Activated CD8-positive, alpha-beta T cell treated with anti-CD3 and anti-CD28 coated beads for 36 hours (primary cell): ENCODE measurements at regions not wholly inside any gene's neighbourhood (a gene's known extent, or its start where the extent isn't known, plus 50 kb on each side); places are given as distances from the start of the nearest gene placed in this dataset.

Experiments
- ATAC-seq: fragments of 200-7000 bp; cut with Tn5 transposase; one replicate; pipeline ENCODE4 v1.10.0; 2021; ENCODE audit warnings: mild to moderate bottlenecking, moderate library complexity
- CTCF ChIA-PET: fragments of 350-600 bp; sonication (Branson Sonifier 250); formaldehyde crosslinking; loops from one replicate; lab custom pipeline; 2021; ENCODE audit warnings: antibody characterized with exemption; lab: Charles Lee
- POLR2A ChIA-PET: fragments of 350-600 bp; sonication (Branson Sonifier 250); formaldehyde crosslinking; loops from one replicate; lab custom pipeline; 2021; ENCODE audit warnings: antibody characterized with exemption; lab: Charles Lee
- DNase-seq: peaks from one replicate; pipeline ENCODE4 v3.0.0-alpha.2; 2020
- H3K27ac Mint-ChIP-seq: one replicate; pipeline ENCODE4 v1.8.0; 2021; ENCODE audit warnings: mild to moderate bottlenecking, mixed read lengths
- H3K27me3 Mint-ChIP-seq: one replicate; pipeline ENCODE4 v1.8.0; 2021; ENCODE audit warnings: mixed read lengths
- H3K36me3 Mint-ChIP-seq: one replicate; pipeline ENCODE4 v1.8.0; 2021; ENCODE audit warnings: low read depth, mixed read lengths
- H3K4me1 Mint-ChIP-seq: one replicate; pipeline ENCODE4 v1.8.0; 2021; ENCODE audit warnings: low read depth, mixed read lengths
- H3K4me3 Mint-ChIP-seq: one replicate; pipeline ENCODE4 v1.8.0; 2021; ENCODE audit warnings: mild to moderate bottlenecking, moderate library complexity, mixed read lengths
- H3K9me3 Mint-ChIP-seq: one replicate; pipeline ENCODE4 v1.8.0; 2021; ENCODE audit warnings: mixed read lengths
- intact Hi-C: fragments of 100-400 bp; cut with micrococcal nuclease; formaldehyde crosslinking; loops from one replicate; pipeline ENCODE4 v1.10.0; 2022
- TF ChIP-seq, protein P1 (sequence below): fragments of 200-600 bp; IDR thresholded peaks from one replicate; pipeline ENCODE4 v1.8.0; 2022; ENCODE audit warnings: antibody characterized with exemption, mild to moderate bottlenecking

DNA sequence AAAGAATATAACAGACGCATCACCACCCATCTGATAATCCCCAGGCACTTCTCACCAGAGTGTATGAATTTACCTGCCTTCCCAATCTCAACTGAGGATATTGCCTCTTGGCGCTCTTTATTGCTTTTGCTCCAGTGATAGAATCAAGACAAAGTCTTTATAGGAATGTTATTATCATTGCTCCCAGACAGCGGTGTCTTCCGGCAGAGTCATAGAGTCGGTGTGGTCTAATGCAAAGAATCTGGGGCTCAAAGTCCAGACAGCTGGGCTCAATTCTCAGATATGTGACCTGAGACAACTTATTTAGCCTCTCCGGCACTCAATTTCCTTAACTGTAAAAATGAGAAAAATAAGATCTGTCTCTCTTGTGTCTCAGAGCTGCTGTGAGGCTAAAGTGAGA lies 106.1 kb upstream of the PAK3 start:
- ChIA-PET POLR2A (no interaction called here), CTCF (no interaction called here)
- no peaks in the 10 kb centered on the region for H3K9me3 Mint-ChIP-seq
- ATAC-seq, result no peak
- no peaks in the 10 kb centered on the region for H3K36me3 Mint-ChIP-seq
- no peak for DNase-seq
- H3K4me3 Mint-ChIP-seq, result no peak overlapping the region
- no peak overlapping the region for H3K27ac Mint-ChIP-seq
- peaks cover 2% of the 10 kb centered on the region for H3K27me3 Mint-ChIP-seq
- intact Hi-C loops, result loop anchor here (5.0 kb wide), 2 partner anchors 107 to 257 kb away; partner anchors contain the start of gene PAK3
- H3K4me1 Mint-ChIP-seq, result no peaks in the 10 kb centered on the region
- TF ChIP-seq, protein P1, sequence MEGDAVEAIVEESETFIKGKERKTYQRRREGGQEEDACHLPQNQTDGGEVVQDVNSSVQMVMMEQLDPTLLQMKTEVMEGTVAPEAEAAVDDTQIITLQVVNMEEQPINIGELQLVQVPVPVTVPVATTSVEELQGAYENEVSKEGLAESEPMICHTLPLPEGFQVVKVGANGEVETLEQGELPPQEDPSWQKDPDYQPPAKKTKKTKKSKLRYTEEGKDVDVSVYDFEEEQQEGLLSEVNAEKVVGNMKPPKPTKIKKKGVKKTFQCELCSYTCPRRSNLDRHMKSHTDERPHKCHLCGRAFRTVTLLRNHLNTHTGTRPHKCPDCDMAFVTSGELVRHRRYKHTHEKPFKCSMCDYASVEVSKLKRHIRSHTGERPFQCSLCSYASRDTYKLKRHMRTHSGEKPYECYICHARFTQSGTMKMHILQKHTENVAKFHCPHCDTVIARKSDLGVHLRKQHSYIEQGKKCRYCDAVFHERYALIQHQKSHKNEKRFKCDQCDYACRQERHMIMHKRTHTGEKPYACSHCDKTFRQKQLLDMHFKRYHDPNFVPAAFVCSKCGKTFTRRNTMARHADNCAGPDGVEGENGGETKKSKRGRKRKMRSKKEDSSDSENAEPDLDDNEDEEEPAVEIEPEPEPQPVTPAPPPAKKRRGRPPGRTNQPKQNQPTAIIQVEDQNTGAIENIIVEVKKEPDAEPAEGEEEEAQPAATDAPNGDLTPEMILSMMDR, result no peak

DNA sequence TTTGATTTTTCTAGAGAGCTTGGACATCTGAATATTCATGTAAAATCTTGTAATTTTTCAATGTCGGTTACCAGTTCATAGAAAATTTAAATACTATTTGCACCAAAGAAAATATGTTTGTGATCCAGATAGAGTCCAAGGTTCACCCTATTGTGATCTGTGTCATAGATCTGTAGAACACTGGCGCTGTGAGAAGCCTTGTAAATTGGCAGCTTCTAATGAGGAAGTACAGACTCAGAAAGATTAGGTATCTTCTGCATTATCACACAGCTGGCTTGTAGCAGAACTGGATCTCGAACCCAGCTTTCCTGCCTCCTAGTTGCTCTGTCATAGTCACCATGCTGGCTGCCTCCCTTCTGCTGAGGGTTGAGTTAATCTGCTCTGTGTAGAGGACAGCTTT lies 106.5 kb upstream of the PAK3 start:
- Mint-ChIP-seq H3K4me1 (no peaks in the 10 kb centered on the region), H3K27ac (no peak overlapping the region), H3K36me3 (no peaks in the 10 kb centered on the region), H3K27me3 (peaks cover 2% of the 10 kb centered on the region), H3K4me3 (no peak overlapping the region), H3K9me3 (no peaks in the 10 kb centered on the region)
- ChIA-PET POLR2A (no interaction called here), CTCF (no interaction called here)
- intact Hi-C loops, result no loop called here
- DNase-seq, result no peak
- no peak for ATAC-seq
- TF ChIP-seq, protein P1, result no peak

DNA sequence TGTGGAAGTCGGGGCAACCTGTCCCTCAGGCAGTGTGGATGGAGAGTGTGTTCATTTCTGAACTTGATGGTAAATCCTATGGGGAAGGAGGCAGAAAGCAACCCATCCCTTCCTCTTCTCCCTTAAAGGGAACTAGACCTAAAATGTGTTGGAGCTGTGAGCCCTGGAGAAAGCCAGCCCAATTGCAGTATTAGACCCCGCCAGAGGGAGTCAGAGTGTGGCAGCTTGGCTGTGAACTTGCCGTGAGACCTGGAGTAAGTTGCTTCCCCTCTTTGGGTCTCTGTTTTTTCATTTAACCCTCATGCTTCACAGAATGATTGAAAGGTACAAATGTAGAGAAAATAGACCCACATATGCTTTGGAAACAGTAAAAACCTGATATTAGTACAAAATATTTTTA lies 108.7 kb upstream of the PAK3 start:
- no peak overlapping the region for H3K4me3 Mint-ChIP-seq
- no peaks in the 10 kb centered on the region for H3K4me1 Mint-ChIP-seq
- H3K27ac Mint-ChIP-seq, result no peak overlapping the region
- H3K27me3 Mint-ChIP-seq, result peaks cover 2% of the 10 kb centered on the region
- POLR2A ChIA-PET, result no interaction called here
- intact Hi-C loops, result no loop called here
- TF ChIP-seq, protein P1, result no peak
- ATAC-seq, result no peak
- DNase-seq, result no peak
- no peaks in the 10 kb centered on the region for H3K9me3 Mint-ChIP-seq
- no peaks in the 10 kb centered on the region for H3K36me3 Mint-ChIP-seq
- CTCF ChIA-PET, result interaction anchor here (0.9 kb wide), 1 partner anchor 257 kb away, joined by 3 read pairs; no protein-coding TSS in a partner anchor

DNA sequence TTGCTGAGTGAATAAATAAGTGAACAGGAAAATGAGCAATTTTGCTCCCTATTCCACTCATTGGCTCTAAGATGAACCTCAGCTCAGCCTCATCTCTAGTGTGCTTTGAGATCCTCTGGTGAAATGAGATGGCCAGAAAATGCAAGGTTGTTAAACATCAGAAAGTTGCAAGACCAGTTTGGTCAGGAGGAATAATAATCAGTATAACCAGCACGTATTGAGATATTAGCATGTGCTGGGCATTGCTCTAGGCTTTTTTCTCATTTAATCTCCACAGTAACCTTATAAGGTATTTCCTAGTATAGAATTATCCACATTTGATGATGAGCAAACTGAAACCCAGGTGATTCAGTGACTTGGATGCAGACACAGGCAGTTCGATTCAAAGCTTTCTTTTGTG lies 110.5 kb upstream of the PAK3 start:
- no peaks in the 10 kb centered on the region for H3K4me1 Mint-ChIP-seq
- ATAC-seq, result no peak
- TF ChIP-seq, protein P1, result no peak
- intact Hi-C loops, result no loop called here
- H3K36me3 Mint-ChIP-seq, result no peaks in the 10 kb centered on the region
- H3K27me3 Mint-ChIP-seq, result peaks cover 2% of the 10 kb centered on the region
- ChIA-PET CTCF (no interaction called here), POLR2A (no interaction called here)
- no peak overlapping the region for H3K27ac Mint-ChIP-seq
- no peak for DNase-seq
- no peak overlapping the region for H3K4me3 Mint-ChIP-seq
- H3K9me3 Mint-ChIP-seq, result no peaks in the 10 kb centered on the region

DNA sequence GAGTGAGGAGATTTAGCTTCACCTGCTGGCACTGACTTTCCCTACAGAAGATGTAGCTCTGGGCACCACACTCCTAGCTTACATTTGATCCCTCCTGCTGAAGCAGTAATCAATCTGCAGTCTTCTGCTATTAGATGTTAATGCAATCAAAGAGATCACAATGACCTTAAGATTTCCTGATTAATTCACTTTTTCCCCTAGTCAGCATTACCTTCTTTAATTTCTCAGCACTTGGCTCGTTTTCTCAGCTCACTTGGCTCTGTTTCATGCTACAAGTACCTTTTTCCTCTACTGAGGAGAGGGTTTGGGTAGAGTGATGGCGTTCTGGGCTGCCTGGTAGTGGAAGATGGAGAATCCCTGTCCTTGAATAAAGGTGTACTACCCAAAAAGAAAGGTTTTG lies 113.0 kb upstream of the PAK3 start:
- Mint-ChIP-seq H3K9me3 (no peaks in the 10 kb centered on the region), H3K4me1 (no peaks in the 10 kb centered on the region), H3K27ac (no peak overlapping the region), H3K36me3 (no peaks in the 10 kb centered on the region), H3K4me3 (no peak overlapping the region), H3K27me3 (peaks cover 2% of the 10 kb centered on the region)
- ChIA-PET POLR2A (interaction anchor here (0.5 kb wide), 1 partner anchor 35 kb away, joined by 3 read pairs; no protein-coding TSS in a partner anchor), CTCF (no interaction called here)
- TF ChIP-seq, protein P1, result no peak
- DNase-seq (no peak), ATAC-seq (no peak)
- intact Hi-C loops, result no loop called here
